Calu3 (cell line): ENCODE measurements at regions not wholly inside any gene's neighbourhood (a gene's known extent, or its start where the extent isn't known, plus 50 kb on each side); places are given as distances from the start of the nearest gene placed in this dataset.

Experiments used
- BruUV-seq: library from RNA; stranded (reverse); fragments of 400-500 nt; replicated peaks from 2 replicates; lab custom pipeline; 2021; lab: Mats Ljungman, UMichigan
- CTCF ChIA-PET: fragments of 300-600 bp; sonication (Branson Sonifier 250); formaldehyde crosslinking; loops from one replicate; lab custom pipeline; 2022; ENCODE audit warnings: antibody characterized with exemption; lab: Charles Lee
- DNase-seq: peaks from one replicate; pipeline ENCODE4 v3.0.0; 2022
- H3K27ac Mint-ChIP-seq: one replicate; pipeline ENCODE4 v1.8.0; 2022; ENCODE audit warnings: mixed read lengths; ENCODE audit not compliant: unreplicated experiment
- H3K27me3 Mint-ChIP-seq: one replicate; pipeline ENCODE4 v1.8.0; 2022; ENCODE audit warnings: mixed read lengths; ENCODE audit not compliant: unreplicated experiment
- H3K36me3 Mint-ChIP-seq: one replicate; pipeline ENCODE4 v1.8.0; 2022; ENCODE audit warnings: mild to moderate bottlenecking, moderate library complexity, mixed read lengths; ENCODE audit not compliant: insufficient read depth, unreplicated experiment
- H3K4me1 Mint-ChIP-seq: one replicate; pipeline ENCODE4 v1.8.0; 2022; ENCODE audit warnings: mild to moderate bottlenecking, low read depth, mixed read lengths; ENCODE audit not compliant: unreplicated experiment
- H3K4me3 Mint-ChIP-seq: one replicate; pipeline ENCODE4 v1.8.0; 2022; ENCODE audit warnings: mild to moderate bottlenecking, low read depth, moderate library complexity, mixed read lengths; ENCODE audit not compliant: unreplicated experiment
- H3K9me3 Mint-ChIP-seq: one replicate; pipeline ENCODE4 v1.8.0; 2022; ENCODE audit warnings: low read depth, mixed read lengths; ENCODE audit not compliant: unreplicated experiment
- CTCF ChIP-seq: fragments of 200-600 bp; IDR thresholded peaks from one replicate; pipeline ENCODE4 v1.8.0; 2022; ENCODE audit warnings: antibody characterized with exemption; ENCODE audit not compliant: unreplicated experiment
- intact Hi-C: fragments of 100-400 bp; cut with micrococcal nuclease; formaldehyde crosslinking; loops from one replicate; pipeline ENCODE4 v1.10.0; 2022; ENCODE audit not compliant: unreplicated experiment

DNA sequence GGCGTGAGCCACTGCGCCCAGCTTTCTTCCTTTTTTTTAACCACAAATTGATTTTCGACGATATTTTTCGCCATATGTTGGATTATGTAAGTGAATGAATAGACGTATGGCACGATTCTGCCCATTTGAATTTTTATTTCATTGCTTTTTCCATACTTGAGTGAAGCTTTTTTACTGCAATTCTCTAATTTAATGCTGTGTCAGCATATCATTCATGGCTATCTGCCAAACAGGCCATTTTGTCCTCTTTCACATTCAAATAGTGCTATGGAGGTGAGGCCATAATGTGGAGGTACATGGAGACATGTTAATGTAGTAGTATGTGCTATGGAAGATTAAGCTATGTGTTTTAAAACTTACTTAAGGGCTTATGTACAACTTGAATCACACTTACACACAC is 152.1 kb upstream of the TUSC1 start:
- BruUV-seq = no TSS peak
- CTCF ChIA-PET = no interaction called here
- Mint-ChIP-seq H3K4me3 (no peak overlapping the region), H3K27me3 (no peaks in the 10 kb centered on the region), H3K27ac (no peak overlapping the region), H3K9me3 (peaks cover 8% of the 10 kb centered on the region), H3K4me1 (no peaks in the 10 kb centered on the region), H3K36me3 (no peaks in the 10 kb centered on the region)
- intact Hi-C loops = no loop called here
- no peak for TF ChIP-seq CTCF
- DNase-seq = no peak

- Mint-ChIP-seq H3K36me3 (no peaks in the 10 kb centered on the region), H3K27ac (no peak overlapping the region), H3K9me3 (peaks cover 11% of the 10 kb centered on the region), H3K4me3 (no peak overlapping the region), H3K27me3 (no peaks in the 10 kb centered on the region), H3K4me1 (no peaks in the 10 kb centered on the region)
- no peak for DNase-seq
- no peak for TF ChIP-seq CTCF
- CTCF ChIA-PET = no interaction called here
- BruUV-seq = no TSS peak
- intact Hi-C loops = no loop called here
These were observed 149.4 kb upstream of the TUSC1 start for GRCh38 chr9:25827626-25828025.

- Mint-ChIP-seq H3K9me3 (peaks cover 3% of the 10 kb centered on the region), H3K4me3 (no peak overlapping the region), H3K36me3 (no peaks in the 10 kb centered on the region), H3K27ac (no peak overlapping the region), H3K27me3 (no peaks in the 10 kb centered on the region), H3K4me1 (no peaks in the 10 kb centered on the region)
- no peak for TF ChIP-seq CTCF
- CTCF ChIA-PET = no interaction called here
- no TSS peak for BruUV-seq
- no peak for DNase-seq
- intact Hi-C loops = no loop called here
These were observed 138.2 kb upstream of the TUSC1 start for GRCh38 chr9:25816439-25816838.

DNA sequence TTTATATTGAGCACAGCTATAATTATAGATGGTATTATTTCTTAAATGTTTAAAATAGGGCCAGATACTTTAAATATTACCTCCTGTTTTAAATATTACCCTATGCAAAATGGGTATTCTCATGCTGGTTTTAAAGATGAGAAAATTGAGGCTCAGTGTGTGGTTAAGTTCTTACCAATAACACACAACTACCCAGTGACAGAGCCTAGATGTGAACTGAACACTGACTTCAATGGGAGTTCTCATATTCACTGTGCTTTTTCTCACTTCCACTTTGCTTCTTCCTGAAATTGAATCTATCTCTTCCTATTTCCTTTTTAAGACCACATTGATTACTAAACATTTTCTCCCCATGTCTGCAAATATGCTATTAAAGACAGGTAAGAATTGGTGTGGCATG is 135.8 kb upstream of the TUSC1 start:
- Mint-ChIP-seq H3K27me3 (no peaks in the 10 kb centered on the region), H3K4me1 (no peaks in the 10 kb centered on the region), H3K36me3 (no peaks in the 10 kb centered on the region), H3K9me3 (peaks cover 3% of the 10 kb centered on the region), H3K4me3 (no peak overlapping the region), H3K27ac (no peak overlapping the region)
- no peak for DNase-seq
- TF ChIP-seq CTCF = no peak
- CTCF ChIA-PET = no interaction called here
- intact Hi-C loops = no loop called here
- no TSS peak for BruUV-seq
